NCI-H2171 (cell line): ENCODE measurements at regions not wholly inside any gene's neighbourhood (a gene's known extent, or its start where the extent isn't known, plus 50 kb on each side); places are given as distances from the start of the nearest gene placed in this dataset.
"Not testable (repeated sequence)": the region's sequence is repeated elsewhere in the genome, so short reads cannot be mapped to it uniquely, and the experiment has no call there.

ENCODE experiments used
- DNase-seq: peaks from one replicate; lab custom pipeline; 2025; lab: John Stamatoyannopoulos, UW

DNA sequence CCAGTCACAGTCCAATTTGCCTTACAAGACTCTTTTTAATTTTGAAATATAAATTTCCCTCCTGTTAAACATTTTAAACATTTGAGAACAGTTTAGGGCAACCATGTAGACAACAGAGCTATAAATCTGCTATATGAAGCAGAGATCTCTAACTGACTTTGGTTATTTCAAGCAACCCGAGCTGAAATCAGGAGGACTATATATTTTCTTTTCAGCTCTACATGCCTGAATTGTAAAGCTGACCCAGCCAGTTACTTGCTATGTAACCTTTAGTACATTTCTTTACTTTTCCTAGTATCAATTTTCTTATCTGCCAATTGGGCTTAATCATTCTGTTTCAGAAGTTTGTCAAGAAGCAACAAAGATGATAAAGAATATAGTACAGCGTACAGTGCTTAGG lies 457.4 kb upstream of the NECTIN3 start:
- DNase-seq: no peak

GRCh38 chr3:110615454-110615853 lies 456.2 kb upstream of the NECTIN3 start:
- DNase-seq: no peak

- DNase-seq: no peak
These were observed 452.9 kb upstream of the NECTIN3 start for GRCh38 chr3:110618512-110619226.

DNA sequence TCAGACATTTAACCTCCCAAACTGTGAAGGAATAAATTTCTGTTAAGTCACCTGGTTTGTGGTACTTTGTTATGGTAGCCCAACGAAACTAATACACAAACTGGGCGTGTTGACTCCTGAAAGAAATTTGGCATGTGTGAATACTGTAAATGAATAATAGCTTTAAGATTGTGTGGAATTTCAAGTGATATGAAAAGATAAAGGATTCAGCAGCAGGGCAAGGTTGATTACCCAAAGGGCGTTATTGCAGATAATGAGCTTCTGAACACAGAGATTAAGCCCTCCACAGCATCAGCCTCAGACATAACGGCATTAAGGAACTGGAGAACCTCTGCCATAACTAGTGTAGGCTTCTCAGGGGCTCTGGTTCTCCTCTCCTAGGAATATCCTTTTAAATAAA lies 451.5 kb upstream of the NECTIN3 start:
- no peak for DNase-seq

GRCh38 chr3:110623571-110623970 lies 448.0 kb upstream of the NECTIN3 start:
- DNase-seq: no peak

- no peak for DNase-seq
These were observed 447.0 kb upstream of the NECTIN3 start for GRCh38 chr3:110624576-110624975.

DNA sequence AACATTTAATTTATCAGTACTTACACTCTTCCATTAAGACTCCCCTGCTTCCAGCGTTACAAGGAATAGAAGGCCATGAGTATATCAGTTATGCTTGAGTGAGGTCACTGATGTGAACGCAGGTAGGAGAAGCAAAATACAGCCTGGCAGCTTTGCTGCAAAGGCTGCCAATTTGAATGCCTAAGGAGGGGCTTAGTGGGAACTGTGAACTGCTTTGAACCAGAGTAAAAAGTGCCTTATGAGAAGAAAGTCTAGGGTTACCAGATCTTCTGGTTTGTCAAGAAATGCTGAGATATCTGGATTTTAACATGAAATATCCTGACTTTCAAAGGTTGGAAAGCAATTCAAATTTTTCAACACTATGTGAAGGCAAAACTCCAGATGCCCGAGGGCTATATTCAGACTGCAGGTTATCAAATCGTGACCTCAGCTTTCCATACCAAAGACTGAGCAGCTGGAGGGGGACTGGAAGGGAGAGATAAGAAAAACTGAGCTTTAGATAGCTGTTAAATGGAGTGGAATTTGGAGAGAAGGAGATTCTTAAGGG lies 446.3 kb upstream of the NECTIN3 start:
- DNase-seq: no peak

DNA sequence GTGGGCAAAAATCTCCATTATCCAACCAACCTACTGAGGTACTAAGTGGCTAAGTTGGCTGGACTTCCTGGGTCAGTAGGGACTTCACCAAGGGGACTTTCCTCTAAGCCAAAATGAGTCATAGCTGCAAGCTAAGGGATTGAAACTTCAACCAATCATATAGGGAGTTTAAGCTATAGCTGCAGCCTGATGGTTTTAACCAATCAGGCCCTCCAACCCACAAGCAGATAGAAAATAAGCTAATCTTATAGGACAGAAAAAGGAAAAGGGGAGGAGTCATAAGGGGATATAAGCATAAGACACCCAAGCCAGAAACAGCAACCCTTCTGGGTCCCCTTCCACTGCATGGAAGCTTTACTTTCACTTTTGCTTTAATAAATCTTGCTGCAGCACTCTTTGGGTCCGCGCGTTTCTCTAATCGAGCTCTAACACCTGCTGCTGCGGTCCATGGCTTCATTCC lies 444.9 kb upstream of the NECTIN3 start:
- not testable (repeated sequence) for DNase-seq

DNA sequence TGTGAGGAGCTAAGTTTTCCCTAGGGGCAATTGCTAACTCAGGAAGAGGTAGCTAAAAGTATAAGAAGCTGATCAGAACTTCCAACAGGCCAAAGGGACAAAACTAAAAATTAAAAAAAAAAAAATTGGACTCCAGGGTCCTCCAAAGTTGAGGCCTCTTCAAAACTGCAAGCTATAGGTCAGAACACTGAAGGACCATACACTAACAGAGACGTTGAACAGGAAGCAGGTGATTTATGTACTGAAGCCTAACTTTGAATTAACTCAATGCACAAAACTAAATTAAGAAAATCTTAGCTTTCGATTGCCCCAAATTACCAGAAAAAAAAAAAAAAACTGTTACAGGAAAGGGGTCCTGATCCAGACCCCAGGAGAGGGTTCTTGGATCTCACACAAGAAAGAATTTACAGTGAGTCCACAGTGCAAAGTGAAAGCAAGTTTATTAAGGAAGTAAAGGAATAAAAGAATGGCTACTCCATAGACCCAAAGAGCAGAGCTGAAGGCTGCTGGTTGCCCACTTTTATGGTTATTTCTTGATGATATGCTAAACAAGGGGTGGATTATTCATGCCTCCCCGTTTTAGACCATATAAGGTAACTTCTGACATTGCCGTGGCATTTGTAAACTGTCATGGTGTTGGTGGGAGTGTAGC lies 442.8 kb upstream of the NECTIN3 start:
- DNase-seq: no peak

DNA sequence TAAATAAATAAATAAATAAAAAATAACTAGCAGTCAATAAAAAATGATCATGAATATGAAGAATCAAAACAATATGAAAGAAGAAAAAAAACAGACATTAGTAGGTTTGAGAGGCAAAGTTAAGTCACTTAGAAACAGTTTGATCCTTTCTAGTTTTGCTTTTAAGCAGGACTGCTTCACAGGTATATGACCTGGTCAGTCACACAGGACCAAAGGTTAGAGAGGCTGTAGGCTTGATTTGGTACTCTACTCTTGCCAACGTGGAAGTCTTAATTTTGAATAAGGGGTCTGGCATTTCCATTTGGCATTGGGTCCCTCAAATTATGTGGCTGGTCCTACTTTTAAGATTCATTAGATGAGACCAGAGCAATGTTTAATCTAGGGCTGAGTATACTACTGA lies 441.7 kb upstream of the NECTIN3 start:
- no peak for DNase-seq

- DNase-seq: no peak
These were observed 427.4 kb upstream of the NECTIN3 start for GRCh38 chr3:110644203-110644602.

- DNase-seq: no peak
These were observed 425.6 kb upstream of the NECTIN3 start for GRCh38 chr3:110646055-110646454.

GRCh38 chr3:110646496-110646895 lies 425.1 kb upstream of the NECTIN3 start:
- DNase-seq: no peak

DNA sequence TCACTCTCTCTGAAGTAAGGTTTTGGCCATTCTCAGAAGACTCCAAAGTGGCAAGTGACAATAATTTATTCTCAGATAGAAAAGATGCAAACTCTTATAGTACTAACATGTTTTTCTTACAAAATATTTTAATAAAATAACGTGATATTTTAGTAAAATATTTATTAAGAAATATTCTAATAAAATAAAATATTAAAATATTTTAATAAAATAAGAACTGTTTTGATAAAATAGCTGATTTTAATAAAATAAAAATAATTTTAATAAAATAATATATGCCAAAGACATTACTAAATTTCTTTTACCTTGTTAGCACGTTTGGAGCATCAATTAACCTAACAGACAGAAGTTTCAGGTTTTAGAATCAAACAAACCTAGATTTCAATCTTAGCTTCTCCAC lies 424.0 kb upstream of the NECTIN3 start:
- DNase-seq: no peak

- DNase-seq: no peak
These were observed 420.9 kb upstream of the NECTIN3 start for GRCh38 chr3:110650741-110651140.

DNA sequence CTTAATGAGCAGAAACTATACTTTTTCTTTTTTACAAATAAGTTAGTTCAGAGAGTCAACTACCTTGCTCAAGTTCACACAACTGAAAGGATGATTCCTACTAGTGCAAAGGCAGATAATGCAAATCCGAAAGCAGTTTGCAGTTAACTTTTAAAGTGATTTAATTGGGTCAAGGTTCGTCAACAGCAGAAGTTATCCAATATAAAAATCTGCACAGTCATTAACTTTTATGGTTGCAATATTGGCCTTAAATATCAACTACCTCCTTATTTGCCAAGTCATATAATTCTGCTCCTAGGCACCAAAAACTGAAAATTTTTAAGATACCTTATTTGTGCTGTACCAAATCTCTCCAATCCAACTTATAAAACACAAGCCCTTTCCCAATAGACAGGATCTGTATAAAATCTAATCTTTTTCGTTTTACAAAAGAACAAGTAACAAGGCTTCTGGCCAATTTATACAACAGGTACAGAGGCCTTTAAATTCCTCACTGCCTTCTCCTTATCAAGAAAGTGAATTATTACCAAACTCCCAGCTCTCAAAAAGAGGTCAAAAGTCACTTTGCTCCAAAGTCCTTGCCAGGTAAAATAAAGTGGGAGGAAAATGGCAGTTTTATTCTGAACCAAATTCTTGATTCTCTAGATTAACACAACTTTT lies 416.6 kb upstream of the NECTIN3 start:
- DNase-seq: no peak

- DNase-seq: no peak
These were observed 415.1 kb upstream of the NECTIN3 start for GRCh38 chr3:110656394-110657025.

- DNase-seq: no peak
These were observed 407.5 kb upstream of the NECTIN3 start for GRCh38 chr3:110664148-110664547.

DNA sequence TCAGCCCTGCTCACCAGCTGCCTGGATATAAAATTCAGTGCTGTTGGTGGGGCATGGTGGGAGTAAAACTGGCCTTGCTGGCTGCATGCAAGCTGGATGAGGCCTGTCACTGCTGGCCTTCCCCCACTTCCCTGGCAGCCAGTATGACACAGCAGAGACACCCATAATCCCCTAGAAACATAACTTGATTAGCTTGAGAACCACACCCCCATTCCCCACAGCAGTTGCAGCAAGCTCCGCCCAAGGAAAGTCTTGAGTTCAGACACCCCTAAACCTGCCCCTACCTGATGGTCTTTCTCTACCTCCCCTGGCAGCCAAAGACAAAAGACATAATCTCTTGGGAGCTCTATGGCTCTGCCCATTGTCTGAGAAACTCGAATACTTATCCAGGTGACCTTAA lies 405.1 kb upstream of the NECTIN3 start:
- no peak for DNase-seq

GRCh38 chr3:110667216-110667615 lies 404.4 kb upstream of the NECTIN3 start:
- DNase-seq: no peak

- DNase-seq: no peak
These were observed 401.2 kb upstream of the NECTIN3 start for GRCh38 chr3:110670407-110670806.

GRCh38 chr3:110677506-110677905 lies 394.1 kb upstream of the NECTIN3 start:
- DNase-seq: no peak
